C4-2B (cell line): ENCODE measurements at regions not wholly inside any gene's neighbourhood (a gene's known extent, or its start where the extent isn't known, plus 50 kb on each side); places are given as distances from the start of the nearest gene placed in this dataset.

Experiments
- ZFX ChIP-seq: fragments of 450-650 bp; IDR thresholded peaks from 2 replicates; pipeline ENCODE4 v1.6.1; 2017
- TF ChIP-seq, protein P1 (sequence below): fragments of 450-650 bp; conservative IDR thresholded peaks from 2 replicates; pipeline ENCODE4 v1.5.1; 2017; ENCODE audit warnings: mild to moderate bottlenecking

DNA sequence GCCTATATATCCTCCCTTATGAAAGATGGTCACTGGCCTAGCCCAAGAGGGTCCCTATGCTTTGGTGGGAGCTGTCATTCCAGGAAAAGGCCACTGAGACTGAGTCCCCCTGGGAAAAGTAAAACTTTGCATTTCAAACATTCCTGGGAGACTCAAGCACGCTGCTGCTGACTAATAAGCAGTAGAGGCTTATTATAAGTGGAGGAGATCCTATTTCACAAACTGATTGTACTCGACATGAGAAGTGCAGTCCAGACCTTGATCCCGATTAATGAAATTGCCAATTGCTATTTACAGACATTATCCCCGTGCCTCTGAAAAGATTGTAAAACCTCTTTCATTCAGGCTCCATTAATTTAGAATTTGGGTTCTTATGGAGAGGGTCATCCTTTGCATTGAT is 96.6 kb downstream of the EMP1 start:
- TF ChIP-seq, protein P1, sequence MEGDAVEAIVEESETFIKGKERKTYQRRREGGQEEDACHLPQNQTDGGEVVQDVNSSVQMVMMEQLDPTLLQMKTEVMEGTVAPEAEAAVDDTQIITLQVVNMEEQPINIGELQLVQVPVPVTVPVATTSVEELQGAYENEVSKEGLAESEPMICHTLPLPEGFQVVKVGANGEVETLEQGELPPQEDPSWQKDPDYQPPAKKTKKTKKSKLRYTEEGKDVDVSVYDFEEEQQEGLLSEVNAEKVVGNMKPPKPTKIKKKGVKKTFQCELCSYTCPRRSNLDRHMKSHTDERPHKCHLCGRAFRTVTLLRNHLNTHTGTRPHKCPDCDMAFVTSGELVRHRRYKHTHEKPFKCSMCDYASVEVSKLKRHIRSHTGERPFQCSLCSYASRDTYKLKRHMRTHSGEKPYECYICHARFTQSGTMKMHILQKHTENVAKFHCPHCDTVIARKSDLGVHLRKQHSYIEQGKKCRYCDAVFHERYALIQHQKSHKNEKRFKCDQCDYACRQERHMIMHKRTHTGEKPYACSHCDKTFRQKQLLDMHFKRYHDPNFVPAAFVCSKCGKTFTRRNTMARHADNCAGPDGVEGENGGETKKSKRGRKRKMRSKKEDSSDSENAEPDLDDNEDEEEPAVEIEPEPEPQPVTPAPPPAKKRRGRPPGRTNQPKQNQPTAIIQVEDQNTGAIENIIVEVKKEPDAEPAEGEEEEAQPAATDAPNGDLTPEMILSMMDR: no peak
- TF ChIP-seq ZFX: no peak
